Fibroblast of pulmonary artery (primary cell): ENCODE measurements at regions not wholly inside any gene's neighbourhood (a gene's known extent, or its start where the extent isn't known, plus 50 kb on each side); places are given as distances from the start of the nearest gene placed in this dataset.

Experiments
- DNase-seq: peaks from one replicate; pipeline ENCODE4 v3.0.0-alpha.2; 2010; ENCODE audit warnings: low read depth
- H3K4me3 ChIP-seq: replicated peaks from 2 replicates; pipeline ENCODE4 v1.5.1; 2011; ENCODE audit warnings: low read depth, mild to moderate bottlenecking, control low read depth, low read length, moderate library complexity
- CTCF ChIP-seq: IDR thresholded peaks from 2 replicates; pipeline ENCODE4 v1.5.1; 2011; ENCODE audit warnings: mild to moderate bottlenecking, control low read depth, low read length, inconsistent platforms; ENCODE audit errors: missing control alignments

GRCh38 chr6:47126647-47127391 lies 84.7 kb upstream of the ADGRF1 start:
- peak; percentile 67 for DNase-seq
- no peak for TF ChIP-seq CTCF

GRCh38 chr6:47118611-47119010 lies 76.5 kb upstream of the ADGRF1 start:
- DNase-seq = no peak
- no peak overlapping the region for H3K4me3 ChIP-seq
- TF ChIP-seq CTCF = no peak

More at GRCh38 chr6:47126647-47127391, 84.7 kb upstream of the ADGRF1 start:
- H3K4me3 ChIP-seq = no peak overlapping the region

GRCh38 chr6:47117314-47117713 lies 75.2 kb upstream of the ADGRF1 start:
- no peak for TF ChIP-seq CTCF
- no peak for DNase-seq
- no peak overlapping the region for H3K4me3 ChIP-seq

- DNase-seq = no peak
- TF ChIP-seq CTCF = no peak
- H3K4me3 ChIP-seq = no peak overlapping the region
Observed at GRCh38 chr6:47116606-47117005, 74.5 kb upstream of the ADGRF1 start.

GRCh38 chr6:47116086-47116485 lies 74.0 kb upstream of the ADGRF1 start:
- no peak overlapping the region for H3K4me3 ChIP-seq
- no peak for DNase-seq
- no peak for TF ChIP-seq CTCF

GRCh38 chr6:47114460-47114859 lies 72.3 kb upstream of the ADGRF1 start:
- TF ChIP-seq CTCF = no peak
- no peak overlapping the region for H3K4me3 ChIP-seq
- no peak for DNase-seq

- TF ChIP-seq CTCF = no peak
- no peak for DNase-seq
- H3K4me3 ChIP-seq = no peak overlapping the region
Observed at GRCh38 chr6:47112317-47112716, 70.2 kb upstream of the ADGRF1 start.
